ENCODE measurements at regions not wholly inside any gene's neighbourhood (a gene's known extent, or its start where the extent isn't known, plus 50 kb on each side); places are given as distances from the start of the nearest gene placed in this dataset.

GRCh38 chr20:61019322-61019721 is 232.7 kb upstream of the CDH4 start:
- Histone ChIP-seq H3K36me3 (ENCODE audit: control insufficient read depth in 2 of 4, insufficient read depth in 4 of 4, low read length in 3 of 4) (no peaks in the 10 kb centered on the region), H4K5ac (ENCODE audit: insufficient read length, low read depth, low read length) (no peak overlapping the region), H3K9me3 (ENCODE audit: insufficient read depth in 2 of 2, low read depth in 1 of 2, low read length in 1 of 2) (peaks cover 4 to 7% of the 10 kb centered on the region in 2 experiments; a peak in 2 of 4 replicates), H2BK15ac (ENCODE audit: low read length) (no peak overlapping the region), H3K27ac (ENCODE audit: low read depth, low read length) (no peak overlapping the region), H2BK12ac (ENCODE audit: low read depth, low read length) (peak overlapping the region; percentile 40; the same call in 1 of the 2 replicates), H2BK120ac (replicated peaks; ENCODE audit: low read depth, low read length) (no peak overlapping the region), H3K4me2 (ENCODE audit: insufficient read depth in 1 of 2, low read depth in 2 of 2, low read length in 2 of 2) (no peak overlapping the region), H2BK5ac (ENCODE audit: low read depth, low read length) (no peak overlapping the region), H4K20me1 (replicated peaks in 1 of 2; ENCODE audit: control insufficient read depth in 1 of 2, insufficient read depth in 2 of 2, low read length in 2 of 2) (peaks cover 0 to 5% of the 10 kb centered on the region in 2 experiments), H3K14ac (ENCODE audit: insufficient read length) (no peak overlapping the region), H4K8ac (ENCODE audit: extremely low read depth, insufficient read depth, low read length) (no peak overlapping the region), H2AFZ (ENCODE audit: low read length) (no peak overlapping the region), H3K56ac (replicated peaks; ENCODE audit: insufficient read length, low read depth, low read length) (no peak overlapping the region), H3K23ac (ENCODE audit: insufficient read length) (no peak overlapping the region), H3K4ac (replicated peaks; ENCODE audit: insufficient read length, low read depth, low read length) (no peak overlapping the region), H2AK5ac (ENCODE audit: low read depth, low read length) (no peak overlapping the region), H3K27me3 (replicated peaks in 1 of 4; ENCODE audit: control insufficient read depth in 3 of 4, extremely low read depth in 1 of 4, insufficient read depth in 3 of 4, low read length in 3 of 4) (peaks cover 0 to 8% (median 4%) of the 10 kb centered on the region in 4 experiments; a peak in 3 of 7 replicates), H3K4me1 (replicated peaks in 1 of 4; ENCODE audit: control insufficient read depth in 3 of 4, insufficient read depth in 4 of 4, low read length in 3 of 4) (no peaks in the 10 kb centered on the region; a peak in 1 of 7 replicates), H3K23me2 (ENCODE audit: low read depth, low read length) (peaks cover 2% of the 10 kb centered on the region), H2BK20ac (ENCODE audit: low read length) (no peak overlapping the region), H3K79me1 (ENCODE audit: low read depth, low read length) (no peaks in the 10 kb centered on the region), H4K91ac (replicated peaks; ENCODE audit: insufficient read length, low read length) (no peak overlapping the region), H3K4me3 (ENCODE audit: extremely low read depth in 1 of 4, insufficient read depth in 2 of 4, low read depth in 3 of 4, low read length in 4 of 4) (no peak overlapping the region), H3K9ac (replicated peaks in 1 of 4; ENCODE audit: extremely low read depth in 1 of 4, low read depth in 3 of 4, low read length in 3 of 4) (no peak overlapping the region), H3K79me2 (ENCODE audit: control insufficient read depth in 1 of 2, insufficient read depth in 2 of 2, low read length in 2 of 2) (peaks cover 0 to 2% of the 10 kb centered on the region in 2 experiments; a peak in 1 of 4 replicates), H3K18ac (ENCODE audit: extremely low read depth, low read length) (no peak overlapping the region)
- POLR2A ChIA-PET (ENCODE audit: partially characterized antibody): no interaction called here
- TF ChIP-seq SIRT6 (IDR thresholded peaks at IDR 0.05; ENCODE audit: low read length): no peak
- no peak for TF ChIP-seq E2F6 (IDR thresholded peaks at IDR 0.05)
- TF ChIP-seq CHD2 (IDR thresholded peaks at IDR 0.05; ENCODE audit: low read length): no peak
- TF ChIP-seq SP1 (IDR thresholded peaks at IDR 0.05; ENCODE audit: low read depth, low read length): no peak
- TF ChIP-seq RAD21 (IDR thresholded peaks at IDR 0.05 in 1 of 2, conservative IDR thresholded peaks at IDR 0.05 in 1 of 2; ENCODE audit: low read depth in 2 of 2, low read length in 2 of 2): no peak
- no peak for TF ChIP-seq HDAC2 (IDR thresholded peaks at IDR 0.05; ENCODE audit: borderline replicate concordance in 1 of 2, low read depth in 2 of 2, low read length in 2 of 2)
- TF ChIP-seq FOSL1 (IDR thresholded peaks at IDR 0.05; ENCODE audit: insufficient read depth, low read depth, low read length): no peak
- no peak for TF ChIP-seq KDM1A (IDR thresholded peaks at IDR 0.05; ENCODE audit: borderline replicate concordance, low read length)
- no peak for TF ChIP-seq CEBPB (IDR thresholded peaks at IDR 0.05; ENCODE audit: low read depth, low read length)
- DNase-seq (ENCODE audit: low read depth in 1 of 2, low spot score in 2 of 2) (no peak), FAIRE-seq (no peak)
- CTCF ChIA-PET (ENCODE audit: partially characterized antibody): no interaction called here
- WGBS, 2 experiments (ENCODE audit: extremely low coverage in 1 of 2, insufficient coverage in 1 of 2, insufficient read length in 1 of 2, insufficient replicate concordance in 2 of 2, low coverage in 1 of 2, low lambda C conversion rate in 2 of 2, missing lambda C conversion rate in 1 of 2): 89% methylated on average over 14 of the region's 14 CpGs; no CpG with 5 or more reads in 1 of the 2 experiments

Measured in H1 (cell line).